NCI-H526 (cell line): ENCODE measurements at regions not wholly inside any gene's neighbourhood (a gene's known extent, or its start where the extent isn't known, plus 50 kb on each side); places are given as distances from the start of the nearest gene placed in this dataset.

Experiments used
- DNase-seq, 2 experiments: peaks; one replicate each; lab custom pipeline; 2025; lab: John Stamatoyannopoulos, UW

DNA sequence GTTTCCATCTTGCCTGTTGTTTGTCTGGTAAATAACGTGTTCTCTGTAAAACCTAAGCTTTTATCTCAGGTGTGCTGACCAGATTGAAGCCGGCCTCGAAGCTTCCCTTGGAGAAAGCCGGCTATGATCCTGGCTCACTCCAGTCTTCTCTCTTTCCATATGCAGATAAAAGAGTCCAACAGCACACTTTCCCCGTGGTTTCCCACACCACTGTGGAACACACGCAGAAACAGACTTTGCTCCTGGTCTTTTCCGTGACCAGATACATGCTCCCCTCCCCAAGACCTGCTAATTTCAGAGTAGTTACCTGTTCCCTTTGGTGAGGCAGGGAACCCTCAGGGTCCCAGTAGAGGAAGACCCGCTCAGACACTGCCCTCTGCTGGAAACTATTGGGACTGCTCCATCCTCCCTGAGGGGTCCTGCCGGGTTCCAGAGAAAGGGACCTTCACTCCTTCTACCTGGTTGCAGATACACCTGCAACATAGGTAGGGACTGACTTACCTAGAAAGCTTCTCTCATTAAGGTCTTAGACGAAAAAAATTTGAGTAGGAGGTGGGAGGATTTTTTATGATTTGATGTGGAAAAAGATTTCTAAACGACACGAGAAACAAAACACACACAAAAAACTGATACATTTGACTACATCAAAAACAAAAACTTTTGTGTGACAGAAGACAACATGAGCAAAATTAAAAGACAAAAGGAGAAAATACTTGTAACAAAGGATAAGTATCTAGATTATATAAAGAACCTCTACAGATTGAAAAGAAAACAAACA lies 415.4 kb upstream of the CCDC196 start:
- DNase-seq: peak; percentile 17 to 79

DNA sequence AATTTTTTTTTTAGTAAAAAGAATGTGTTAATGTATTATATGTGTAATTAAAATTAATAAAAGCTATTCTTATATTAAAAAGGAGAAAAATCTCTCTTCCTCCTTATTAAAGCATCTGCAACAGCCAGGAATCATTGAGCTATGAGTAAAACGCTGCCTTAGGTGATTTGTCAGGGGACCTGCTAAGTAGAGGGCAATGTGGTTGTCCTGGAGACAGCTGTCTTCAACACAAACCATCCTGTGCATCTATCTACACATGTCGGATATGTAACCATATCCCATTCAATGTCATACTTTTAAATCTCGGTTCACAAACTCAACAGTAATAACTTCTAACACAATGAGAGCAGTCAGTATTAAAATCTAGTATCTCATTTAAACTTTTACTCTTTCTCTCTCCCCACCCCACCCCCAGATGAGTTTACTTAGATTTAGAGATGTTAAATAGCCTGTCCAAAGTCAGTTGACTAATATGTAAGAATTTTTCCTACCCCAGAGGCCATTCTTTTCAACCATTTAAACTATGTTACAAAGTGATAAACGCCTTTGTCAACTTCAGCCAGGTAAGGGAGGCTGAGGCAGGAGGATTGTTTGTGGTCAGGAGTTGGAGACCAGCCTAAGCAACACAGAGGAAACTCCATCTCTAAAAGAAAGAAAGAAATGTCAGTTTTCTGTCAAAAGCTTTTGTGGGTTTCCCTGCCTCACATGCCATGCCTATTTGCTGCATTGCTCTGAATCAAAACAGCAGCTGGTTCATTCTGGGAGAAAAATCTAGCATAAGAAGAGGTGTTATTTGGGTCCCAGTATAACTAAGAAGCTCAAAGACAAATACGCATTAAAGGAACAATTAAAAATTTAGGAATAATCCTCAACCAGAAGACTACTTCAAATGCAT lies 413.7 kb upstream of the CCDC196 start:
- DNase-seq: no peak

DNA sequence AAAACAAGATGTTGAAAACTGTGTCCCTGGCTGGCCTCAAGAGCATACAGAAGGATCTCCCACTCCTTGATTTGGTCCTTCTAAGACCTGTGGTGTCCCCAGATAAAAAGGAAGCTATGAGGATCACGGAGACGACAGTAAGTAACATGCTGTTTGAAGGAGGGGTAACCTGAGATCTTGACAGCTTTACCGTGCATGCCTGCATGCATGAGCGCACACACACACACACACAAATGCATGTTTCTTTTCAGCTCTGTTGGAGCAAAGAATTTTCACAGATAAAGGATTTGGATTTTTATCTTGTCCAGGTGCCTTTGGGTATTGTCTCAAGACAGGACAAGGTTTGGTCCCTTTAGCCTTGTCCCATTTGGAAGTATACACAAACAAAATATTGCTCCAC lies 411.6 kb upstream of the CCDC196 start:
- DNase-seq: peak in 1 of 2 experiments; percentile 19

DNA sequence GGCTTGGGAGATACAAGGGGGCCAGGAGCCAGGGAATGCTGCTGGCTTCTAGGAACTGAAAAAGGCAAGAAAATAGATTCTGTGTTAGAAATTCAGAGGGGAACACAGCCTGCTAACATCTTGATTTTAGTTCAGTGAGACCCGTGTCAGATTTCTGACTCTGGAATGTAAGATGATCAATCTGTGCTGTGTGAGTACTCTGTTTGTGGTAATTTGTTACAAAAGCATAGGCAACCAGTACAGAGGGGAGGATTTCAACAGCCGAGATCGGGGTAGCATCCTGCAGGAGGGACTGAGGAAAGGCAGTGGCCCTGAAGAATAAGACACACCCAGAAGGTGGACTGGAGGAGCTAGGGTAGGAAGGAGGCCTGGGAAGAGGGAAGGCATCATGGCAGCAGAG lies 410.0 kb upstream of the CCDC196 start:
- no peak for DNase-seq

DNA sequence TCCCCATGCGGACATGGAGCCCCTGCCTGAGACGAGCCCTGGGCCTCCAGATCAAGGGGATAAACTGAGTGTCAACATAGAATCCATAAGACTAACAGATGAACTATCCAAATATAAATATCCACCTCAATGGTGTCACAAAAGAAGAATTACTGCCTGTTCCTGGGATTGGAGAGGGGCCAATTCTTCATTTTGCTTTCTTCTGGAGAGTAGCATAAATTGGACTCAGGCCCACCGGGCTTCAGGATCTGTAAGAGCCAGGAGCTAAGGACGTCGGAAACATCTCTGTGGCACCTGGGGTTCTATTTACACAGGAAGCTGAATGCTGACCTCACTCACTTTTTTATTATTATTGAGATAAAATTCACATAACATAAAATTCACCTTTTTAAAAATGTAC lies 408.2 kb upstream of the CCDC196 start:
- DNase-seq: no peak

DNA sequence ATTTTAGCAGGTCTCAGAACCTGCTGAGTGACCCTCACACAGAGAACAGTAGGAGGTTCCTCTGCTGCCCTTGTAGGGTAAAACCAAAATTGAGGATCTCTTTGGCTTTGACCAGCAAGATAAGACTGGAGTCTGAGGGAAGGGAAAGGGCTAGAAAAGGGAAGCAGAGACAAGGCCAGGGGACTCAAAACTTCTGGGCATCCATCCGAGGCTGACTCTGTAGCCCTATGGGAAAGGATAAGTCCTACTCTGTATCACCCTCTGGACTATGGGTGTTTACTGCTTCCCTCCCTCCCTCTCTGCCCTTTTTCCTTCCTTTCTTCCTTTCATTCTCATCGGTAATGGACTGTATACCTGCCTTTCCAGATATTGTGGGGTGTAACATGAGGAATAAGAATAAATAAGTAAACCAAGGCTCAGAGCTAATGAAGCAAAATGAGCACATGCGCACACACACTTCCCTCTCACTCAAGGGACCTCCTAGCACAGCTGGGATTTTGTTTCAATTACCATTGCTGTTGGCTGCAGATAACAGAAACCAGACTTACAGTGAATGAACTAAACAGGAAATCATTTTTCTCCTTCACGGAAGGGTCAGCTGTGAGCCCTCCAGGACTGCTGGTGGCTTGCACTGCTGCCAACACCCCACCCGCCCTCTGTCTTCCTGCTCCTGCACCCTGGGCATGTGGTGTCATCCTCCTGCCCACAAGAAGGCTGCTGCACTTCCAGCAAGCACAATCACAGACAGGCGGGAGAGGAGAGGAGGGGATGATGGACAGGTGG lies 404.4 kb upstream of the CCDC196 start:
- DNase-seq: no peak

DNA sequence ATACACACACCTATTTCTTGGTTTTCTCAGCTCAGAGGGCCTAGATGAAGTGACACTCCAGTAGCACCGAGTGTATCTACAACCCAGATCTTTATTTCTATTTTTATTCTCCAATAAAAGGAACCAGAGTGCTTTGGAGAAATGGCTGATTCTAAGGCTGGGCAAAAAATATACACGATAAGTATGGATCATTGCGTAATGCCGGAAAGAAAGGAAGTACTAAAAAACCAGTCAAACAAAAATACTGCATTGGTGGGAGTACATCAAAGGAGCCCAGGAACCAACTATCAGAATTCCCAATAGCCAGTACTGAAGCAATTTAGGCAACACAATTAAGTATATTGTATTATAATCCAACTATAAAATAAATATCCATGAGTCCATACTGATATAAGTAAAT lies 400.9 kb upstream of the CCDC196 start:
- DNase-seq: no peak

DNA sequence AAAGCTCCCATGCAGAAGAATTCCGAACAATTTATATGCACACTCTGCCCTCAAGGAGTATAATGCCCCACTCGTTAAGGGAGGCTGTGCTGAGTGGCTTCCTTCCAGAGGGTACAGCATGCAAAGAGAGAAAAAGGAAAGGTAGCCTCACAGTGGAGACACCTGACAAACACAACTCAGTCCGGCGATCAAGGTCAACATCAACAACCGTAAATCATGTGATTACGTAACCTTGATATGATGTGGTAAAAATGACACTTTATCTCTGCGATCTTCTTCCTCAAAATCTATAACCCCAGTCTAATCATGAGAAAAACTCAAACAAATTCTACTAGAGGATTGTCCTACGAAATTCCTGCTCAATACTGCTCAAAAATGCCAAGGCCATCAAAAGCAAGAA lies 400.5 kb upstream of the CCDC196 start:
- no peak for DNase-seq

DNA sequence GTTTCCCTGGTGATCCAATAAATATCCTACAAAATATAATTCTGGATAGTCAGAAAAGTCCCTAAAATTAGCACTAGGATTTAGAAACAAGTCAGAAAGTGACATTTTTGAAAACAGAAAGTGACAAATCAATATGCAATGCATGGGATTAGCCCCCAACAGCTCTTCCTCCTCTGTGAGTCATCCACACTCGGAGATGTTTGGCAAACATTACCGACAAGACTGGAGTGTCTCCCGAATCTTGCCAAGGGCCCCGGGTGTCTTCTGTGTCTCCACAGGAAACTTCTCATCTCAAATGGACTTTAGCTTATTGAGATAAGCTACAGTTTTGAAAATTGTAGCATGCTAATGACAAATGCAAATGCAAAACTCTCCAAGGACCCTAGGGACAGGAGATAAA lies 398.9 kb upstream of the CCDC196 start:
- peak; percentile 13 to 38 for DNase-seq

DNA sequence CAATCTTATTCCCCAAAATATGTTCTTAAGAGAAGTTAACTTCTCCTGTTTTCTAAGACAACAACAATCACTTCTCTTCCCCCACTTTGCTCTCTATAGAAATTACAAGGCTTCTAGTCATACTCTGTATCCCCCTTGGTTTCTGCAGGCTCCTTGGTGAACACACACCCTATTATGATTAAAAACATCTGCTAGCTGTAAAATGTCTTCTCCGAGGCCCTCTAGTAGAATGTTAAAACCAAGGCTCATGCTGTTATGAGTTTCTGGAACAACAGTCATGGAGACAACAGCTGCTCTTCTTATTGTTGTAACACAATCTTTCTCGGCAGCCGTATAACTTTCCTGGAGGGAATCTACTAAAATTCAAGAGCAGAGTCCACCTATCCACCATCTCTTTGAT lies 397.5 kb upstream of the CCDC196 start:
- DNase-seq: no peak

DNA sequence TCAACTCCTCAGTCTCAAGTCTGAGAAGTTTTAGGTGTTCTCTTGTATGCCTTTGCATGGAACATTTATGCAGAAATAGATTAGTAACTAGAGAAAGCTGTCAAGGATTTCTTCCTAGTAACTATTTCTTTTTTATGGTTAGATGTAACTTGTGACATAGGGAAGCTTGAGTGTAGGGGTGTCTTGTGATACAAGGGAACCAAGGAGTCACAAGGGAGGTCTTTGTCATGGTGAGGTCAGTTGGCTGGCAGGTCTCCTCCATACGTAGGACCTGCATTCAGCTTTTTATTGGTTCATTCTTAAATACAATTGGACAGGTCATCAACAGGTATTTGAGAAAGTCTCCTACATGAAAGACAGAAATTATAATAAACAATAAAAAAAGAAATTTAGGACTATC lies 394.0 kb upstream of the CCDC196 start:
- DNase-seq: no peak

DNA sequence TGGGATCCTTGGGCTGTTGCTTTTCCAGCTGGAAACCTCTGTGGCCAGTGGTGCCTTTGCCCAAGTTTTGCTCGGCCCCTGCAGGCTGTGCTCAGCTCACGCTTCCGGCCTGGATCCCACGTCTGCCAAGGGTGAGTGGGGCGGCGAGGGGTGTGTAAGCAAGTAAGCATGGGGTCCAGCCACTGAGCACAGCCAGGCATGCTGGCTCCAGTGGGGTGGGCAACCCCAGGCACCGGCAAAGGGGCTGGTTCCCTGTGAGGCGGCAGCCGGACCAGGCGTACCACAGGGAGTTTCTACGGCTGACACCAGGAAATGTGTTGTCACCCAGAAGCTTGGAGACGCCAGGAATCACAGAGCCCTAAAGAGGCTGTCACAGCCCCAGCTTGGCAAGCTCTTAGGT lies 393.4 kb upstream of the CCDC196 start:
- DNase-seq: no peak

DNA sequence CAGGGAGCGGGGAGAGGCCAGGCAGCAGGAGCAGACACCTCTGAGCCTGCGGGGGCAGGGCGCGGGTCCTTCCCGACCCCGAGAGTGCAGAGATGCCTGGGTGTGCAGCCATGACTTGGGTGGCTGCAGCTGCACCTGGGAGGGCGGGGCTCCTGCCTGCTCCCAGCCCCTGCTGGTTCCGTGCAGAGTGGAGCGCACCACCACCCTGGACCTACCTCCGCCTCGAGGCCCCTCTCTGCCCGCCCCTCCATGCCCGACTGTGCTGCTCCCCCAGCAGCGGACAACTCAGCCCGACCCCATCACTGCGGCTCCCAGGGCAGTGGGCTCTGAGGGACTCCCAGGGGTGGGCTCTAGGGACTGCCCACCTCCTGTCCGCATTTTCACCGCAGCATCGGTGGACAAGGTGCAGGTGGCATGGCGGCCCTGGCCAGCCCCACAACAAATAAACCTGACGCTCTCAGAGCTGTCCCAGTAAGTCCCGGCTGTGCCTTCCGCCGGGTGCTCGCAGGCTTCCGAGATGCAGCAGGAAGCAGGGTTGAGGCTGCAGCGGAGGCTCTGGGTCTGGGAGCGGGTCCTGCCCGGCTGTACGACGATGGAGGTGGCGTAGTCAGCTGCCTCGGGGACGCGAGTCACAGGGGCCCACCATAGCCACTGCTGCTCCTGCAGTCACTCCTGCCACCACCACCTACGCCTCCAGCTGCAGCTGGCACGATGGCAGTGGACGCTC lies 392.0 kb upstream of the CCDC196 start:
- DNase-seq: no peak

DNA sequence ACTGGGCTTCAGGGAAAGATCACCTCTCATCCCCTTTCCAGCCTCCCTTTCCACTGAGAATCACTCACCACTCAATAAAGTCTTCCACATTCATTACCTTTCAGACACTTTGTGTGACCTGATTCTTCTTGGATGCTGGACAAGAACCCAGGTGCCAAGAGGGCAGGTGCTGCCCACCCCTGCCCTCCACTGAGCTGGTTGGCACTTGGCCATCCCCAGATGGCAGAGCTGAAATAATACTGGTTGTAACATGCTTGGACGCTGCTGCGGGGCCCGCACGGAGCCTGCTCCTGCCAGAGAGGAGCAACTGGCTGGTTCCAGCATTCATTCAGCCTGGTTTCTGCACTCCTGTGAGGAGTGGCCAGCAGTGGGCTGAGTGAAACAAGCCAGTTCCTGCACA lies 386.7 kb upstream of the CCDC196 start:
- DNase-seq: no peak

DNA sequence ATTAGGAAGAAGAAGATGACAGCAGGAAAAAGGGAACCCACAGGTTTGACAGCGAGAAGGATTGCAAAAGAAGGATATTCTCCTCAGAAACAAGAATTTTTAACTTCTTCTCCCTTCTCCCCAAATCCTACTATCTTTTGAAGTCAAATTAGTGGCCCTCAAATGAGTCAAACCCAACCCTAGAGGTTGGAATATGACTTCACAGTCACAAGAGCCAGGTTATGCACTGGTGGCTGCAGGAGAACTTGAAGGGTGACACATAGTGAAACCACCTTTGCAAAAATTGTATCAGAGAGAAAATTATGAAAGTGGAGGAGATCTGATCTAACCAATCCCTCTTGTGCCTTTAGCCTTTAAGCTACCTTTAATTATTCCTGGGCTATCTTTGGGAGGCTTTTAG lies 386.2 kb upstream of the CCDC196 start:
- DNase-seq: no peak

DNA sequence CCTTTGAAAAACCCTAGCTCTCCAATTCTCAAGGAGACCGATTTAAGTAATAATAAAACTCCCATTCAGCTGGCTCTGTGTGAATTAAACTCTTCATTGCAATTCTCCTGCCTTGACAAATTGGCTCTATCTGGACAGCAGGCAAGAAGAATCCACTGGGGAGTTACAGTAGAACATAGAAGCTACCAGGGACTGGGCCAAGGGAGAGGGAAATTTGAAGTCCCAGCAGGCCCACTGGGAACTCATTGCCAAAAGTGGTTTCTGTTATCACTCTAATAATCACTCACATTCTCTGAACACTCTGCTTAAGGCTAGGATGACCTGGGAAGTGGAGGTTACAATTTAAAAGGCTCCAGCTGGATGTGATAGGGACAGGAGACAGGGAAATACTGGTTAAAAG lies 384.5 kb upstream of the CCDC196 start:
- no peak for DNase-seq

DNA sequence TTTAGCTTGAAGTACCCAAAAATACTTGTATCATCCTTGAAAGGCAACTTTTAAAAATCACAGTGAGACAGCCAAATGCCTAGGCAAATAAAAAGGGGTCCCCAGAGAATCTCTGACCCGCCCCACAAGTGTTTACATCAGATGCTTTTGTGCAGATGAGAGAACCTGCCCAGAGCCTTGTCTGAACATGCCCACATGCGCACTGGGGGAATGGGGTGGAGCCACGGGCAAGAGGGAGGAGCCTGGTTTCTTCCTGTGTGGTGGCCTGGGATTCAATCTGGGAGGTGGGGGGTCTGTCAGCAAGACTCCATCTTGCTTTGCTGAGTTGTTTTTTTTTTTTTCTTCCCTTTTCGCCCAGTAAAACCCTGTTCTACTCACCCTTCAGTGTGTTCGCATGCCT lies 381.7 kb upstream of the CCDC196 start:
- peak; percentile 4 to 33 for DNase-seq

DNA sequence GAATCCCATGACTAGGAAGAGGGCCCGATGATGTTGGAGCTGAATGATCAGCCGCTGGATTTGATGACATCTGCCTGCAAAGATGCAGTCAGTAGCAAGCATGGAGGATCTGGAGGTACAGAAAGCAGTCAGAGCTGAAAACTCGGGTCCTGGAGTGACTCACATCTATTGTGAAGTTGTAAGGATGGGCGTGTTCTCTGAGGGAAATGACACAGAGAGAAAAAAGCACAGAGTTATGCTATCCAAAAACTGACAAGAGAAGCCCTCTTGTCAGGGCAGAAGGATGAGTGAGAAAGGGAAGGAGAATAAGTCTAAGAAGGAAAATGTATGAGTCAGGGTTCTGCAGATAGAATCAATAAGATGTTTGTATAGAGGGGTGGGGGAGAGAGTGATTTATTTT lies 380.4 kb upstream of the CCDC196 start:
- DNase-seq: no peak

DNA sequence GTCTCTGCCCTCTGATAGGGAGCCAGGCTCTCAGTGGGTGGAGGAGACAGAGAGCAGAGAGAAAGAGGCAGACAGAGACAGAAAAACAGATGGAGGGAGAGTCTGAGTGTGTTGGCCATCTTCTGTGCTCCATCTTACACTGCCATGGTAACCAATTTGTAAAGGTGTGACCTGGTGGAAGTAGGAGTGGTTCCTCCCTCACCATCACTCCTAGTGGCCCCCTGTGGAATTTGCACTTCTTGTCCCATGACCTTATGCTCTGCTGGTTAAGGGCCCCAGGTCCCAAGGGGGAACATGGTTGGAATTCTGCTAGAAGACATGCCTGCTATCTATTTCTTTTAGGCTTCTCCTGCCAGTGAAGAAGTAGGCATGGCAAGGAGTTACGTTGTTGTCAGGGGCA lies 376.7 kb upstream of the CCDC196 start:
- DNase-seq: no peak

DNA sequence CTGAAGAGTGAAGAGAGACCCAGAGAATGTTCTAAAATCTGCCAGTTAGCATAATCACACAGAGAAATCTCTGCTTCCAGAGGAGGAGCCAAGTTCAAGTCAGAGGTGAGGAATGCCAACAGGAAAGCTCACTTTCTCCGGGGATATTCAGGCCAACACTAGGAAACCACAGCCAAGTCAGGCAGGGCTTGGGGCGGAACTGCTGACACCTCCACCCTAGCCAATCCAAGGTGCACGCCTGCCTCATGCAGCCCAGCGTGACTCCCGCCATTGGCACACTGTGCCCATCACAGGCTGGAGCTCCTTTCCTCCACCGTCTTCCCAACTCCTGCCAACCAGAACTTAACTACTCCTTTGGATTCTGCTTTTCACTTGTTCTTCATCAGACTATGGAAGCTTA lies 374.3 kb upstream of the CCDC196 start:
- no peak for DNase-seq

DNA sequence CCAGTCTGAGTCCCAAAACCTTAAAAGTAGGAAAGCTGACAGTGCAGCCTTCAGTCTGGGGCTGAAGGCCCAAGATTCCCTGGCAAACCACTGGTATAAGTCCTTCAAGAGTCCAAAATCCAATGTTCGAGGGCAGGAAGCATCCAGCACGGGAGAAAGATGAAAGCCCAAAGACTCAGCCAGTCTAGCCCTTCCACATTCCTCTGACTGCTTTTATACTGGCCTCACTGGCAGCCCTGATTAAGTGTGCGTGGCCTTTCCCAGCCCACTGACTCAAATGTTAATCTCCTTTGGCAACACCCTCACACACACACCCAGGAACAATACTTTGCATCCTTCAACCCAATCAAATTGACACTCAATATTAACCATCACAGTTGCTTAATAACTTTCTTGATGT lies 372.1 kb upstream of the CCDC196 start:
- DNase-seq: no peak
